ENCODE measurements at regions not wholly inside any gene's neighbourhood (a gene's known extent, or its start where the extent isn't known, plus 50 kb on each side); places are given as distances from the start of the nearest gene placed in this dataset.

DNA sequence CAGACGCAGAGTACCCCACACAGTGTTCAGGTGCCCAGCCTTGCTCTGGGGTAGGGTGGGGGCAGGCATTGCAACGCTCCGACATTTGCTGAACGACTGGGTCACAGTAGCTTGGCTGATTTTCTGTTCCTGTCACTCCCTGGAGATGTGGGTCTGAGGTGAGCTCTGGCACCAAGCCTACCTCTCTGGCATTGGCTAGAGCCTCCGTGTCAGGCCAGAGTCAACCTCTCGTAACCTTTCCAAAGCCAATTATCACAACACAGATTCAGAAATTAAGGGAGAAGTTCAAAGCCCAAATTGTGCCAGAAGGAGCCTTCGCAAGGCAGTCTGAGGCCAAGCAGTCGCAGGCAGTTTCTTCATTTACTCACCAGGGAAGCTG is 117.2 kb downstream of the IRS2 start:
- DNase-seq = no peak
- TF ChIP-seq, protein P1, sequence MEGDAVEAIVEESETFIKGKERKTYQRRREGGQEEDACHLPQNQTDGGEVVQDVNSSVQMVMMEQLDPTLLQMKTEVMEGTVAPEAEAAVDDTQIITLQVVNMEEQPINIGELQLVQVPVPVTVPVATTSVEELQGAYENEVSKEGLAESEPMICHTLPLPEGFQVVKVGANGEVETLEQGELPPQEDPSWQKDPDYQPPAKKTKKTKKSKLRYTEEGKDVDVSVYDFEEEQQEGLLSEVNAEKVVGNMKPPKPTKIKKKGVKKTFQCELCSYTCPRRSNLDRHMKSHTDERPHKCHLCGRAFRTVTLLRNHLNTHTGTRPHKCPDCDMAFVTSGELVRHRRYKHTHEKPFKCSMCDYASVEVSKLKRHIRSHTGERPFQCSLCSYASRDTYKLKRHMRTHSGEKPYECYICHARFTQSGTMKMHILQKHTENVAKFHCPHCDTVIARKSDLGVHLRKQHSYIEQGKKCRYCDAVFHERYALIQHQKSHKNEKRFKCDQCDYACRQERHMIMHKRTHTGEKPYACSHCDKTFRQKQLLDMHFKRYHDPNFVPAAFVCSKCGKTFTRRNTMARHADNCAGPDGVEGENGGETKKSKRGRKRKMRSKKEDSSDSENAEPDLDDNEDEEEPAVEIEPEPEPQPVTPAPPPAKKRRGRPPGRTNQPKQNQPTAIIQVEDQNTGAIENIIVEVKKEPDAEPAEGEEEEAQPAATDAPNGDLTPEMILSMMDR (IDR thresholded peaks at IDR 0.05; ENCODE audit: low read depth, low read length) = no peak
- Histone ChIP-seq H3K36me3 (no peaks in the 10 kb centered on the region), H3K4me3 (ENCODE audit: low read depth, low read length) (no peak overlapping the region), H3K9me3 (ENCODE audit: severe bottlenecking) (no peaks in the 10 kb centered on the region), H3K27me3 (ENCODE audit: insufficient read depth, low read depth, severe bottlenecking) (no peaks in the 10 kb centered on the region), H3K27ac (no peak overlapping the region)

DNA sequence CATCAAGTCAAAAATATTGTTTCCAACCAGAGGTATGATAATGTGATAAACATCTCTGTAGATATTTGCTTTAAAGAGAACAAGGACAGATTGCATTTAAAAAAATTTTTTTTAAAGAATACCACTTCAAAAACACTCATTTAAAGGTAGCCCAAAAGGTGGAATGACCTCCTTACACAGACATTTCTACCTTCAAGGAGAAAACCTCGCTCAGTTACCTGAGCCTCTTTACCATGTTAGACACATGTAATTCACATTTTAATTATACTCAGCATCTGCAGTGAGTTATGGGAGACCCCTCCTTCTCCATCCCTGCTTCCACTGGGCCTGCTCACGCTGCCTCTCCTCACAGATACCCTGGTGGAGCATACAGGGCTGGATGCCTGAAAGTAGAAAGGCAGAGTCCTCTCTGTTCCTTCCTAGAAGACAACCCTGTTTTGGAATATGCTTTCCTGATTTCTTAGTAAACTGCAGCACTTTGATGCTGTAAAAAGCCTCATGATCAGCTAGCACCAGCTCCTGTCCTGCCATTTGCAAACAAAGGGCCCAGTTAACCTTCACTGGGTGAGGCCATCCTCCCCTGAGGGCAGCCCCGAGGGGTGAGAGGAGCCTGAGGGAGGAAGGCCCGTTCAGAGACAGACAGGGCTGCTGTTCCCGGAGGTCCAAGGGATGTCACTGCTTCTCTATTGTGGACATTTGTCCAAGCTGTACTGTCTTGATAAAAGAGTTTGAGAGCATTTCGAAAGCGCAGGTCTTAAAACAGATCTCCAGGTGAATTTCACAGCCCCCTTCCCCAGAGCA is 117.8 kb downstream of the IRS2 start:
- no peak for DNase-seq
- TF ChIP-seq, protein P1 (IDR thresholded peaks at IDR 0.05; ENCODE audit: low read depth, low read length) = no peak
- no peaks in the 10 kb centered on the region for H3K27me3 ChIP-seq (ENCODE audit: insufficient read depth, low read depth, severe bottlenecking)
- H3K27ac ChIP-seq = no peak overlapping the region
- no peaks in the 10 kb centered on the region for H3K9me3 ChIP-seq (ENCODE audit: severe bottlenecking)
- no peak overlapping the region for H3K4me3 ChIP-seq (ENCODE audit: low read depth, low read length)
- no peaks in the 10 kb centered on the region for H3K36me3 ChIP-seq

DNA sequence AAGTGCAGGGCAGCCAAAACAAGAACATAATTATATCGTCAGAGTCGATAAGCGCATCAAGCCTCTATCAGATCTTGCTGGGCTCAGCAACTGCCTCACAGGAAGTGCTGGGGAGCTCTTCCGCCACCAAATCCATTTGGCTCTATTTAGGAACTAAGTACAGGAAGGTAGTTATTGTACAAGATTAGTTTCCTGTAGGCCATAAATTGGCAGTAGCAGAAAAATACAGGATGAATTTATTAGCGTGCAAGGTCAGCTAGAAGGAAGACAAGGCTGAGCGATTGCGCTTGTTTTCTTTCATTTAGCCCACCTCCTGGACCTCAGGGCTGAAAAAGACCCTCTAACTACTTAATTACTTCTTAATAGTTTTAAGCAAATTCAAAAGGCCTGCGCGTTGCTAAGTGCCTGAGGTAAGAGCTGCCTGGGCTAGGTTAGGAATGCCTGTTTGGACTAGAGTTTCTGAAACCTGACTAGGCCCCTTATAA is 118.5 kb downstream of the IRS2 start:
- no peak overlapping the region for H3K4me3 ChIP-seq (ENCODE audit: low read depth, low read length)

DNA sequence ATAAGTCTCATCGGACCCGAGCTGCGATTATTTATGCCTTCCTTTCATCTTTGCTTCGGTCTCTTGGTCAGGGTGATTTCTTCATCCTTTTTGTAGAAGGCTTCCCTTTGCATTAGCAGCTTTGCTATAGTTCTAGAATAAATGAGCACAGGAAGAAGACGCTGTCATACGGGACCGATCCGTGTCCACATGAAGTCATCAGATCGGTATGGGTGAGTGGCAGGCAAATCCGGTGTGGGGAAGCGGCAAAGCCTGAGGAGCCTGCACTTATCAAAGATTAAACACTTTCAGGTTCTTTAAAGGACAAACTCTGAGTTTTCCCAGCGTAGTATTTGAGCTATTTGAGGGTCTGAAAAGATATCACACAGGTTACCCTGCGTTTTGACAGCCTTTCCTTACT is 119.3 kb downstream of the IRS2 start:
- Histone ChIP-seq H3K27me3 (ENCODE audit: insufficient read depth, low read depth, severe bottlenecking) (no peaks in the 10 kb centered on the region), H3K9me3 (ENCODE audit: severe bottlenecking) (no peaks in the 10 kb centered on the region), H3K4me3 (ENCODE audit: low read depth, low read length) (peak overlapping the region; percentile 1; the same call in 1 of the 2 replicates), H3K27ac (no peak overlapping the region), H3K36me3 (no peaks in the 10 kb centered on the region)
- peak; percentile 44 for DNase-seq
- TF ChIP-seq, protein P1 (IDR thresholded peaks at IDR 0.05; ENCODE audit: low read depth, low read length) = no peak

More for the DNA sequence above, 118.5 kb downstream of the IRS2 start:
- Histone ChIP-seq H3K27ac (no peak overlapping the region), H3K27me3 (ENCODE audit: insufficient read depth, low read depth, severe bottlenecking) (no peaks in the 10 kb centered on the region), H3K9me3 (ENCODE audit: severe bottlenecking) (no peaks in the 10 kb centered on the region), H3K36me3 (no peaks in the 10 kb centered on the region)
- TF ChIP-seq, protein P1 (IDR thresholded peaks at IDR 0.05; ENCODE audit: low read depth, low read length) = no peak
- DNase-seq = no peak

DNA sequence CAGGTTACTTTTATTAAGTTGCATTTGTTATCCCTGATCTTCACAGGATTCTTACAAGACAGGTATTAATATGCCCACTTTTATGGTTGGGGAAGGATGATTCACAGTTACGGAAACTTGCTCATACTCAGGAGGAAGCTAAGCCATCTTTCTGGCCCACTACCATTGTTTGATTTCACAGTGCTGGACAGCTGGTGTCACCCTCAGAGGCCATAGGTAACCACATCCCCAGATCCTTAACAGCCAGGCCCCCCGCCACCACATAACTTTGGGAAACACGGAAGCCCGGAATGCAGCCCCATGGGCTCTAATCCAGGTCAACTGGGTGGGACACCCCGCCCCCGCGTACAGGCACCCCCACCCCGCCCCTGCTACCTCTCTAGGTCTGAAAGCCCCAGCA is 119.7 kb downstream of the IRS2 start:
- TF ChIP-seq, protein P1 (IDR thresholded peaks at IDR 0.05; ENCODE audit: low read depth, low read length) = no peak
- no peak for DNase-seq
- Histone ChIP-seq H3K4me3 (ENCODE audit: low read depth, low read length) (peak overlapping the region; percentile 1; the same call in 1 of the 2 replicates), H3K27me3 (ENCODE audit: insufficient read depth, low read depth, severe bottlenecking) (no peaks in the 10 kb centered on the region), H3K36me3 (no peaks in the 10 kb centered on the region), H3K27ac (no peak overlapping the region), H3K9me3 (ENCODE audit: severe bottlenecking) (no peaks in the 10 kb centered on the region)
